Right forelimb (tissue), 1 donor: ENCODE measurements at regions not wholly inside any gene's neighbourhood (a gene's known extent, or its start where the extent isn't known, plus 50 kb on each side); places are given as distances from the start of the nearest gene placed in this dataset.

Source experiments
- DNase-seq: peaks from one replicate; pipeline ENCODE4 v3.0.0-alpha.2; 2018

GRCh38 chr13:109933476-109933875 is 147.1 kb upstream of the IRS2 start:
- DNase-seq = no peak

- no peak for DNase-seq
Observed at GRCh38 chr13:109924376-109924775, 138.0 kb upstream of the IRS2 start.

- DNase-seq = no peak
Observed at GRCh38 chr13:109922518-109922917, 136.1 kb upstream of the IRS2 start.

- no peak for DNase-seq
Observed at GRCh38 chr13:109919715-109920375, 133.5 kb upstream of the IRS2 start.

GRCh38 chr13:109918179-109918711 is 131.9 kb upstream of the IRS2 start:
- no peak for DNase-seq

- DNase-seq = no peak
Observed at GRCh38 chr13:109917422-109917821, 131.0 kb upstream of the IRS2 start.

- no peak for DNase-seq
Observed at GRCh38 chr13:109913936-109914510, 127.6 kb upstream of the IRS2 start.

- DNase-seq = no peak
Observed at GRCh38 chr13:109913186-109913585, 126.8 kb upstream of the IRS2 start.

- DNase-seq = no peak
Observed at GRCh38 chr13:109910194-109910593, 123.8 kb upstream of the IRS2 start.

GRCh38 chr13:109906976-109907375 is 120.6 kb upstream of the IRS2 start:
- DNase-seq = no peak

GRCh38 chr13:109904218-109904617 is 117.8 kb upstream of the IRS2 start:
- no peak for DNase-seq

GRCh38 chr13:109900741-109901140 is 114.4 kb upstream of the IRS2 start:
- no peak for DNase-seq

- DNase-seq = no peak
Observed at GRCh38 chr13:109900320-109900719, 113.9 kb upstream of the IRS2 start.

- no peak for DNase-seq
Observed at GRCh38 chr13:109899748-109900147, 113.4 kb upstream of the IRS2 start.

- DNase-seq = no peak
Observed at GRCh38 chr13:109899316-109899715, 112.9 kb upstream of the IRS2 start.

GRCh38 chr13:109897988-109898624 is 111.7 kb upstream of the IRS2 start:
- DNase-seq = no peak

- no peak for DNase-seq
Observed at GRCh38 chr13:109892101-109892500, 105.7 kb upstream of the IRS2 start.

- DNase-seq = no peak
Observed at GRCh38 chr13:109885235-109885634, 98.9 kb upstream of the IRS2 start.

GRCh38 chr13:109884462-109884861 is 98.1 kb upstream of the IRS2 start:
- DNase-seq = no peak

- DNase-seq = no peak
Observed at GRCh38 chr13:109883181-109884180, 97.1 kb upstream of the IRS2 start.

GRCh38 chr13:109881961-109882558 is 95.7 kb upstream of the IRS2 start:
- no peak for DNase-seq

- no peak for DNase-seq
Observed at GRCh38 chr13:109881347-109881725, 95.0 kb upstream of the IRS2 start.
